Pancreas (tissue), 10 donors: ENCODE measurements at regions not wholly inside any gene's neighbourhood (a gene's known extent, or its start where the extent isn't known, plus 50 kb on each side); places are given as distances from the start of the nearest gene placed in this dataset.

Source experiments
- ATAC-seq, 4 donors: fragments of 200-7000 bp; cut with Tn5 transposase; one replicate each; pipeline versions ENCODE4 v1.8.0 to v1.9.1; 2020; ENCODE audit warnings: mild to moderate bottlenecking in 4 of 4, moderate library complexity in 4 of 4
- DNase-seq, 6 donors: peaks; one replicate each; pipeline ENCODE4 v3.0.0-alpha.2; 2020
- FAIRE-seq: peaks from 2 replicates; lab custom pipeline; 2012; peaks lifted over from hg19 to GRCh38; lab: Jason Lieb, UNC
- H3K27ac ChIP-seq, 4 donors: fragments of 200-600 bp; sonication (generic); 1 replicate in 3 of 4; 2 replicates in 1 of 4; pipeline versions ENCODE4 v1.5.0 to v1.8.0; 2020
- H3K27me3 ChIP-seq, 4 donors: fragments of 200-600 bp; one replicate each; pipeline ENCODE4 v1.8.0; 2021
- H3K36me3 ChIP-seq, 3 donors: fragments of 200-600 bp; sonication (generic) in 1 of 3; one replicate each; pipeline versions ENCODE4 v1.5.0 to v1.8.0; 2020 to 2021
- H3K4me1 ChIP-seq, 3 donors: fragments of 200-600 bp; one replicate each; pipeline ENCODE4 v1.8.0; 2021
- H3K4me3 ChIP-seq, 4 donors: fragments of 200-600 bp; sonication (generic) in 2 of 4; one replicate each; pipeline versions ENCODE4 v1.5.0 to v1.8.0; 2020 to 2021
- H3K9me3 ChIP-seq, 4 donors: fragments of 200-600 bp; one replicate each; pipeline ENCODE4 v1.8.0; 2021
- CTCF ChIP-seq, 4 donors: fragments of 200-600 bp; sonication (generic) in 3 of 4; IDR thresholded peaks; one replicate each; pipeline versions ENCODE4 v1.5.0 to v1.8.0; 2021; ENCODE audit warnings: antibody characterized with exemption in 4 of 4
- WGBS, 2 donors: extraction: QIAGEN DNeasy Blood & Tissue Kit; methylation state at CpG; one replicate each; pipeline ENCODE4 v1.1.7; 2013; 5-methylcytosine and 5-hydroxymethylcytosine counted together
- intact Hi-C, 3 donors: fragments of 100-400 bp; cut with DNase I; formaldehyde crosslinking; loops; one replicate each; pipeline versions ENCODE4 v1.11.1 to v1.14.2; 2022
- donor health status: healthy with polysubstance abuse.
- donor health status: DM: no; HTN: no; CAD: no; lungs with moderate emphysema.
- donor health status: DM: no; HTN: no; CAD: no.
- donor health status: control.
- donor health status: control.
- donor health status: Bipolar disorder and iron deficiency.
- donor health status: DM: yes; HTN: yes; CAD: no.
- donor health status: DM: no; HTN: no; CAD: no.
- donor health status: DM: no; HTN: no; CAD: no.
- donor health status: DM: yes; HTN: yes; CAD: no.

DNA sequence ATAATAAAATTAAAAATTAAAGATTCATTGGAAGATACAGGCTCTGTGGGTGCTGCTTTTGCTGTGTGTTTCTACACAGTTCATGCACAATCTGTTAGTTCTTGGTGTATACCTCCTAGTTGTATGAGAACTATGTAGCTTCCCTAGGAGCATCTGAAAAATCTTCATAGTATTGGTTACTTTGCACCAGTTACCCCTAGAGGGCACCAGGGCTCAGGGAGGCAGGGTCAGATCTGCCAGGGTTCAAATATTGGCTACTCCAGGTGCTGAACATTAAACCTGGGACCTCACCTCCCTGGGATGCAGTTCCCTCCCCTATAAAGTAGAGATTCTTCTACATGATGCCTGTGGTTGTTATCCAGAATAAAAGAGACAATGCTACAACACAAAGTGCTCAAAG lies 583.0 kb upstream of the CDH11 start:
- no peak for TF ChIP-seq CTCF (IDR thresholded peaks at IDR 0.05)
- ATAC-seq = no peak

DNA sequence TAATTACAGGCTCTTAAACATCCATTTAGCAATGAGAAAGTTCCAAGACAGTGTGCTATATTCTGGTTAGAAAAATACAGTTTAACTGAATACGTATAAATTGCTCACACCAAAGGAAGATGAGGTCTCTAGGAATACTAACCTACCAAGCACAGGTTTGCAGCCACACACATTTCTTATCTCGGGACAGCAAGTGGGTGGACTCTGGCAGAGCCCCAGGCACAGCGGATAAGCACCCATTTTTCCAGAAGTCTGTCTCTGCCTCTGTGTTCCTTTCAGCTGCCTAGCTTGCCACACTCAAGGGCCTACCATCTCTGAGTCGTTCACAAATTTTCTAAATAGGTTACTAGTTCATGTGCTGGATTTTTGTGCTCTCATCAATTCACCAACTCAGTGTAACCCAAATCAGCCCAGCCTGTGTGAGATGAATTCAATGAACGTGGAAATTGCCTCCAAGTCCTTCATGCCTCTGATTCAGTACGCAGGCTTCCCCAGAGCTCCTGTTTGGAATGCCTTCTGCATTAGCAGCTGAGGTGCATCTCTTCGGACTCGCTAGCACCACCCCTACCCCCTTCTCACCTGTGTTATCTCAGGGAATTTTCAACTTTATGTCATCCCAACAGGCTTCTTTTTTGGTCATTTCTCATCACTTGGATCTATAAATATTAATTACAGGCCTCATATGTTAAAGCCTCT lies 581.0 kb upstream of the CDH11 start:
- no peak for DNase-seq
- 48 to 51% methylated on average over 8 of the region's 8 CpGs for whole genome bisulfite sequencing, 2 donors

More for the DNA sequence above, 583.0 kb upstream of the CDH11 start:
- no peaks in the 10 kb centered on the region for H3K4me1 ChIP-seq
- no peaks in the 10 kb centered on the region for H3K9me3 ChIP-seq
- no peak overlapping the region for H3K4me3 ChIP-seq
- no peak for DNase-seq
- intact Hi-C loops = no loop called here
- H3K27me3 ChIP-seq = no peaks in the 10 kb centered on the region
- H3K27ac ChIP-seq = no peak overlapping the region
- no peaks in the 10 kb centered on the region for H3K36me3 ChIP-seq
- FAIRE-seq = no peak

DNA sequence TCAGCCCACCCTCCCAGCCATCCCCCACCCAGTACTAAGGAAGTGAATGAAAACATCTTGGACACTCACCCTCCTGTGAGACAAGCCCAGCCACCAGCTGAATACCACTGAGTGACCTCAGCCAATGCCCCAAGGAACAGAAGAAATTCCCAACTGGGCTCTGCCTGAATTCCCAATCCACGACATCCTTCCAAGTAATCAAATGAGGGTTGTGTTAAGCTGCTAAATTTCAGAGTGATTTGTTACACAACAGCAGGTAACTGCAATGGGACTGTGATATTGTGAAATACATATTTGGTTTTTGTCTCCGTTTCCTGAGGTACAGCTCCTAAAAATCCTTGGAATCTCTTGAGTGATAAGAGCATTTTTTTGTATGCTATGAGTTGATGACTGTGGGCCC lies 578.7 kb upstream of the CDH11 start:
- DNase-seq (no peak), ATAC-seq (no peak), FAIRE-seq (no peak)
- Histone ChIP-seq H3K27ac (no peak overlapping the region), H3K9me3 (no peaks in the 10 kb centered on the region), H3K4me1 (no peaks in the 10 kb centered on the region), H3K4me3 (no peak overlapping the region), H3K27me3 (no peaks in the 10 kb centered on the region), H3K36me3 (no peaks in the 10 kb centered on the region)
- TF ChIP-seq CTCF (IDR thresholded peaks at IDR 0.05) = no peak
- intact Hi-C loops = no loop called here
- WGBS, 2 donors = 33 to 42% methylated on average over 2 of the region's 2 CpGs

More for the DNA sequence above, 581.0 kb upstream of the CDH11 start:
- no peak for TF ChIP-seq CTCF (IDR thresholded peaks at IDR 0.05)
- intact Hi-C loops = no loop called here
- Histone ChIP-seq H3K27me3 (no peaks in the 10 kb centered on the region), H3K4me3 (no peak overlapping the region), H3K4me1 (no peaks in the 10 kb centered on the region), H3K36me3 (no peaks in the 10 kb centered on the region), H3K27ac (no peak overlapping the region), H3K9me3 (no peaks in the 10 kb centered on the region)
- FAIRE-seq (no peak), ATAC-seq (no peak)

DNA sequence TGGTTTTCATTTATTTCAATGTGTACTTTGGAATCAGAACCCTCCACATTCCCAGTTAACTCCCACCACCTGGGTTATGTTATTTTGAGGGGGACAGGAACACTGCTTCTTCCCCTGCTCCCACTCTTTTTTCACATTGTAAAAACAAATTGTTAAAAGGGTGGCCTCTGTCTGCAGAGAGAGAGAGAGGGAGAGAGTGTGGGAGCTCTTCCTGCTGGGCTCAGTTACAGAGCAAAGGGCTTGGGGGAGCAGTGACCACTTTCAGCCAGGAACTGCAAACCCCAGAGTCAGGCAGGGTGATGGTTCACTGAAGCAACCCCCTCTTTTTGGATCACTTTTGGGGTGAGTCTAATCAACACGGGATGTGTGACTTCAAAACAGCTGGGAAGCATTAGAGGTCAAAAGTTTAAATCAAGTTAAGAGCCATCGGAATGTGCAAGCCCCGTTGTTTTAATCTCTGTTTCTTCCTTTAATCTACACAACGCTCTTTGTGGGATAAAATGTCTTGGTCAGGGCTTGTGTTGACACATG lies 577.0 kb upstream of the CDH11 start:
- no peaks in the 10 kb centered on the region for H3K4me1 ChIP-seq
- no peaks in the 10 kb centered on the region for H3K9me3 ChIP-seq
- H3K27ac ChIP-seq = no peak overlapping the region
- 12 to 14% methylated on average over 4 of the region's 4 CpGs for WGBS, 2 donors
- intact Hi-C loops = no loop called here
- no peaks in the 10 kb centered on the region for H3K36me3 ChIP-seq
- TF ChIP-seq CTCF (IDR thresholded peaks at IDR 0.05) = no peak
- H3K4me3 ChIP-seq = no peak overlapping the region
- DNase-seq (no peak), ATAC-seq (peak in 1 of 4 donors; percentile 48), FAIRE-seq (no peak)
- H3K27me3 ChIP-seq = no peaks in the 10 kb centered on the region

- ATAC-seq (no peak), FAIRE-seq (no peak), DNase-seq (no peak)
- H3K4me1 ChIP-seq = no peaks in the 10 kb centered on the region
- H3K36me3 ChIP-seq = no peaks in the 10 kb centered on the region
- H3K27me3 ChIP-seq = no peaks in the 10 kb centered on the region
- no peak overlapping the region for H3K4me3 ChIP-seq
- no peak for TF ChIP-seq CTCF (IDR thresholded peaks at IDR 0.05)
- WGBS, 2 donors = 54 to 61% methylated on average over 5 of the region's 5 CpGs
- H3K9me3 ChIP-seq = no peaks in the 10 kb centered on the region
- intact Hi-C loops = no loop called here
- H3K27ac ChIP-seq = no peak overlapping the region
Measured at GRCh38 chr16:65697521-65697920, 575.7 kb upstream of the CDH11 start.
